IMR-90 (cell line): ENCODE measurements at regions not wholly inside any gene's neighbourhood (a gene's known extent, or its start where the extent isn't known, plus 50 kb on each side); places are given as distances from the start of the nearest gene placed in this dataset.

Experiments used
- CTCF ChIP-seq: conservative IDR thresholded peaks from 2 replicates; pipeline ENCODE4 v1.5.1; 2012; ENCODE audit warnings: mild to moderate bottlenecking, low read depth, low read length, improper control_type of control experiment
- POLR2A ChIP-seq: IDR thresholded peaks from 2 replicates; pipeline ENCODE4 v1.6.1; 2012; ENCODE audit warnings: mild to moderate bottlenecking, low read depth, low read length
- SMC3 ChIP-seq: fragments of 150-350 bp; IDR thresholded peaks from 2 replicates; pipeline ENCODE4 v1.6.1; 2016; ENCODE audit warnings: low read depth, mild to moderate bottlenecking, antibody characterized with exemption, low read length, moderate library complexity

DNA sequence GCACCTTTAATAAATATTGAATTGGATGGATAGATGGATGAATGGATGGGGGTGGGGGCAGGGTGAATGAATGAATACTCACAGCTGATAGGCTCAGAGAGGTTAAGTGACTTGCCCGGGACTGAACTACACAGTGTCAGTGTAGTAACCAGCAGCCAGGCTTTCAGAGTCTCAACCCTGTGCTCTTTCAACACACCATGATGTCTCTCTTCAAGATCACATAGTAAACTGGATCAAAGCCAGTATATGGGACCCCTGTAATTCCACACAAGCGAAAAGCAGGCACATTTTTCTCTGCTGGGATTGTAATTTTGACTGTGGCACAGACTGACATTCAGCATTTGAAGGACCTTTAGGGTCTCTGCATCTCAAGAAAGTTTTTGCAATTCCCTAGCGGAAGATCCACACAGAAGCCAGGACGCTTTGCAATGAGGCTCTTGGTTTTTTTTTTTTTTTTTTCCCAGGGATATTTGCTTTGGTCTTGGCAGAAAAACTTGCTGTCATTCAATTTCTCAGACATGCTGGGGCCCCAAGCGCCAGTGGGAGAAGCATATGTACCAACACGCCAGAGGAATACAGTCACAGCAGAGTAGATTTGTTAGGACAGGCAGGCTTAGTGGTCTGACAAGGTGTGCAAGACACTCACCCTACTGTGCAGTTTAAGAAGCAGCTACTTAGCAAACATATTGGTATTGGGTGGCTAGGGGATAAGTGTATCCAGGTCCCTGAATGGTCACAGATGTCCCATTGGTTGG, 213.1 kb upstream of the CAMK1G start:
- TF ChIP-seq CTCF (no peak), POLR2A (no peak), SMC3 (no peak)
